HG02970 (cell line): ENCODE measurements at regions not wholly inside any gene's neighbourhood (a gene's known extent, or its start where the extent isn't known, plus 50 kb on each side); places are given as distances from the start of the nearest gene placed in this dataset.

Experiments
- ATAC-seq: cut with Tn5 transposase; IDR thresholded peaks from one replicate; pipeline ENCODE4 v1.9.1; 2021; ENCODE audit warnings: mild to moderate bottlenecking, moderate library complexity, moderate number of reproducible peaks; ENCODE audit not compliant: unreplicated experiment, low FRiP score

DNA sequence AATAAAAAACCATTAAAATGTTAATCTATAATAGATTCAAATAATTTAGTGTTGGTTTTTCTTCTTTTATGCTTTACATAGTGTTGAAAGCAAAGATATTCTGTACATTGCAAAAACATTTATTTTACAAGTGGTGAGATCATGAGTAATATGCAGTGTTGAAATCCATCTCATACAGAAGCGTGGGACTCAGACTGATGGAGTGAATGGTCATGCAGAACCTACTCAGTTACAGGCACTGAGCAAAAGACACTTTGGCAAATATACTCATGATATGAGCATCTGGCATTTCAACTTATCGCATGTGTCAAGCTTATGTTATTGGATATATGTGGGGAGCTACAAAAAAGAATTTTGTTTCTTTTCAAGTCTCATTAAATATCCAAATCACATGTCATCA, 620.2 kb upstream of the NETO1 start:
- no peak for ATAC-seq

DNA sequence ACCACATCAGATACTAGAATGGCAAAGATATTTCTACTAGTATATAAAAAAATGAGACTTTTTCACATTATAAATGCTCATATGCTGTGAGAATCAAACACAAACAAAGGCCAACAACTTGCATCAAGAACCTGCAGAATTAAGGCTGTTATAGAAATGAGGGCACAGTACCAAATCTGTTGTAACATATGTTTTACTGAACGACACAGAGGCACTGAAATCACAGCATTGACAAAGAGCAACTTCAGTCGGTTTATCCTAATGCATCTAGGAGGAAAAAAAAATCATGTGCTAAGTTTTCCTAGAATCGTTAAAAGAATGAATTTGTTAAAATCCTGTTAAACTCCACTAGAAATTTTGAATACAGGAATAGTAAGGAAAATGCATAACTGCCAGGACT, 617.4 kb upstream of the NETO1 start:
- ATAC-seq = no peak

DNA sequence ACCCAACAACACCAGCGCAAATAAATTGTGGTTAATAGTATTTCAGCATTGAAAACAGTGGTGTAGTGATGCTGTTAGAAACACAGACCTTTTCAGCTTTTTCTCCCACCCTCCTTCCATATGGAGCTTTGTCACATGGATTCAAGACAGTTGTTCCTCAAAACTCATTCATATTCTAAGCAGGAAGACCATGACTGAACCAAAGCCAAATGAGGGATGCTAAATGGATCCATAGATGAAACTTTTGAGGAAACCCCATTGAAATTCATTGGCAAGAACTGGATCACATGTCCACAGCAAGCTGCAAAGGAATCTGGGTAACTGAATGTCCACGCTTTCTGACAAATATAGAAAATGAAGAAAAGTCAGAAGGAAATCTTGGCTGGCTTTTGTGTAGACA, 615.1 kb upstream of the NETO1 start:
- no peak for ATAC-seq

DNA sequence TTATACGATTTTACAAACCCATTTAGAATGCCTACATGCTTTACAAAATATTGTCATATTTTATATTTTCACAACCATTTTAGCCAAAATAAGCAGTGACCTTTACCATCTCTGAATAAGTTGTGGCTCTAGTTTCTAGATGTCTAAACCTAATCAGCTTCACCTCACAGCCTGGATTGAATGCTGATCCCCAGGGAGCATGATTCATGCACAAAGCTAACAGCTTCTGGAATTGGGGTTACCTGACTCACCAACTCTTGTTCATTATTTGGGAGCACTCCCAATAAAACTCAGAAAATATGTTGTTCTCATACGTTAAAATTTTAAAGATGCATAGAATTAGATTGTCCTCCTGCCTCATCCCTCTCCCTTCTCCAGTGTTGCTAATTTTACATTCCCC, 611.7 kb upstream of the NETO1 start:
- ATAC-seq = no peak

DNA sequence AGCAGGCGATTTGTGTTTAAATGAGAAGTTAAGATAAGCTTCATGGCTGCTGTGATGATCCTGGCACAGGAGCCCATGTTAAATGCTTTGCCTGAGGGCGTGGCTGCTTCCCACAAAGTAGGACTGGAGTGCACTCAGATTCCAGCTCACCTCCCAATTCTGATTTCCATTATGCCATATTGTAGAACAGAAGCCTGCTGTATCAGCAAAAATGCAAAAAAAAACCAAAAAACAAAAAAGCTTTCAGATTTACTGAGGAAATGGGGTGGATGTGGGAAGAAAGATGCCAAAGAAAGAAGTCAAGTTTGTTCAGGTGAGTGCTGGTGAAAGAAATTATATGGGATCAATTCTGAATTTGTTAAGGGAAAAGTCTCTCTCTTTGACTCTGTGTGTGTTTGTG, 610.4 kb upstream of the NETO1 start:
- no peak for ATAC-seq

DNA sequence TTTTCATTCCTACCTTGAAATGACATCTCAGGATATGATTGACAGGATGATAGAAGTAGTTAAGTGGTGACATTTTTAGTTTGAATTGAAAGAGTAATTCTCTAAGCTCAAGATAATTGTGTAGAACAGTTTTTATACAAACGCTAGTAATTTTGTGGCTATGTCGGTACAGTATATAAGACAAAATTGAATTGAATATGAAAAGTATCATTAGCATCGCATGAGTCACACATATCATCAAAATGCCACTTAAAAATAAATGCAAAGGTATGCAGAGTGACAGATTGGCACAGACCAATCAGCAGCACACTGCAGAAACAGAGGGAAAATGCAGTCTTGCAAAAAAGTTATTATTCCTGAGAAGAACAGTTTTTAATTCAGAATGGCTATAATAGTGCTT, 608.2 kb upstream of the NETO1 start:
- no peak for ATAC-seq

DNA sequence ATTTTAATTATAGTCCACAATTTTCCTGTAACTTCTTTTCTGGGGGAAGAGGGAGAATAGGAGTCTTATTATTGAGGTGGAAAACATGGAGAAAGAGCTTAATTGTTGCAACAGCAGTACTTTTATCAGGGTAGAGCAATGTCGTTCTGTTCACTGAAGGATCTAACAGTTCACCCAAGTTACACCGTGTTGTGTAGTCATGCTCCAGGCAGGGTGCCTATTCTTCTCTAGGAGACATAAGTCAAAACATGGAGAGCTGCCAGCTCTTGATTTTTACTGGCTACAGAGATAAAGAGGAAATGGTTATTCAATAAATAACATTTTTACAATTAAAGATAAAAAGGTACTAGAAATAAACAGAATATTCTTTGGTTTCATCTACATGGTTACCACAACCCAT, 594.3 kb upstream of the NETO1 start:
- ATAC-seq = no peak

DNA sequence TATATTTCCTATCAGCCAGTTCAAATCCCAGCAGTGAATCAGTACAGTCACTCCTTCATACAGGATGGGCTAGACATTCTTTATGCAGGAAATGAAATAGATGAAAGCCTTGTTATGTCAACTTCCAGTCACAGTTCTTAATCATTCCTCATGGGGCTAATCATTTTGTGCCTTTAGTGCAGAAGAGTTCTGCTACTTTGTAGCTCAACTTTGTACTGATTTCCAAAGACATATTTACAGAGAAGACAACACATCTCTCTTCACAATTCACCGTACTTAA, 593.9 kb upstream of the NETO1 start:
- no peak for ATAC-seq

DNA sequence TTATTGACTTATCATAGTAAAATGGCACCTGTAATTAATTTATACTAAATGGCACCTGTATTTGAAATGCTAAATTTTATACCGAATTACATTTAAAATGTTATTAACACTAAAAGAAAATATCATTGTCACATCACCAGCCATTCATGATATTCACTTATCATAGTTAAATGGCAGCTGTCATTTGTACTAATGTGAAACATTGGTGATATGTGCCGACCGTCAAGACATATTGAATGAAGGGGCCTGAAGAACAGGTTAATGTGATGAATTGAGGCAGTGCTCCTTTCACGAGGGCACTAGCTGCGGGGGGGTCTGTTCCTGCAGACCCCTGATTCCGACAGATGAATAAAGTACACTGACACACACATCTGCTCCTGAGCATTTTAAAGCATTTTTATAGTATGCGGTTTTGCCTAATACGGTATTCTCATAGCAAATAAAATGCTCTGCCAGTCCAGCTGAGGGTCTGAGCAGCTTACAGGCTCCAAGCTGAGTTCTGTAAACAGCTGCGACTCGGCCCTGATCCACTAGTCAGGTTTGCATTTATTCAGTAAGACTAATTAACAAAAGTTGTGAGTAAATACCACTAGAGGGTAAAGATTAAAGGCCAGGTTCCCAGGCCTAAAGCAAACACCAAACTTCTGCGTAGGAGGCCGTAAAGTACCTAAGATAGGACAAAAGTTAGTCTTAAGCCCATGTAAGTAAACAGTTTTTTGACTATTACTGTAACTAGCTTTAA, 593.4 kb upstream of the NETO1 start:
- ATAC-seq = no peak

DNA sequence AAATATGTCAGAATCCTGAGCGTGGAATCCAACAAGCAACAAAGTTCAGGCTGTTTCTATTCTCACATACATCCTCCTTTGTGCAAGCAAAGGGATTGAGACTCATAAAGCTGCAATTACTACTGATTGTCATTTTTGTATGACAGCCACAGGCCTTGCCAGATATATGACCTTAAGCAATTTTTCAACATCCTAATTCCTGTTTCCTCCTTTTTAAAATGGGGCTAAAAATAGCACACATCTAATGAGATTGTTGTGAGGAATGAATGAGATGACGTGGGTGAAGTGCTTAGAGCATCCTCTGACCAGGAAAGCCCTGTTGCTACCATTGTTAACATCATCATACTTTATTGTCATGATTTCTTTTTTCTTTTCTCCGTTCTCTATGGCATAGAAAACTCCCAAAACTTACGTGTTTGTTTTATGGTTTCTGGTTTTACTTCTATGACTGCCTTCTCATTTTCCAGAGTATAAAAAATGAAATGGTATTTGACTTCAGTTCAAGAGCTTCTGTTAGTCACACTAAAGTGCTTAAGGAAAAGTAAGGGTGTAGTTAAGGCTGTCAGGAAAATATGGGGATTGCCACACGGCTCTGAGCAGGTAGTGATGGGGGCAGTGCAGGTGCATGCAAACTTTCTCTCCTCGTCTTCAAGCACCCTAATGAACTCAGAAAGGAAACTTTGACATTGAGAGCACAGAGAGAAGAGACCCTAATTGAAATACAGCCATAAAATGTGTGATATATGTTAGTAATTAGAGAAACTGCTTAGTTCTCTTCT, 590.6 kb upstream of the NETO1 start:
- ATAC-seq = no peak

DNA sequence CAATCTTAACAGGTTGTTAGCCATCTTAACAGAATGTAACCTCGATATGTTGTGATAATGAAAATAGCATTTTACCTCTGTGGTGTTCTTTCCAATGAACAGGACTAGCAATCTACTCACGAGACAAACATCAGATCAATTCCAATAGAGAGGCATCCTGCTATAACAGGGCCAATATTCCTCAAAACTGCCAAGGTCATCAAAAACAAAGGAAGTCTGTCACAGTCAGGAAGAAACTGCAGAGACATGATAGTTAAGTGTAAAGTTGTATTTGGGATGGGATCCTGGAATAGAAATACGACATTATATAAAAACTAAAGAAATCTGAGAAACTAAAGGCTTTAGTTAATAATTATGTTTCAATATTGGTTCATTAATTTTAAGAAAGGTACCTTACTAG, 588.9 kb upstream of the NETO1 start:
- no peak for ATAC-seq

DNA sequence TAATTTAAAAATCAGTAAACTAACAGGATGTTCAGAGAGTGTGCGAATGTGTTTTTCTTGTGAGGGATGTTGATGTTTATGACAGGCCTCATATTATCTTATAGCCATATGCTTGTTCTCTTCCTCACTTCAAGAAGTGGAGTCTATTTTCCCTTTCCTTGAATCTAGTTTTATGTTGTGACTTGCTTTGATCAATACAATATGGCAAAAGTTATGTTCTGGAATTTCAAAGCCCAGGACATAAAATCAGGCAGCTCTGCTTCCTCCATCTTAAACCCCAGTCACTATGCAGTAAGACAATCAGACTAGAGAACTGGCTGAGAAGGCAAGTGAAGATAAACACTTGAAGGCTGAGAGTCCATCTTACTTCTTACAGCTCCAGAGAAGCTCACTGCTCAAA, 585.1 kb upstream of the NETO1 start:
- ATAC-seq = no peak

DNA sequence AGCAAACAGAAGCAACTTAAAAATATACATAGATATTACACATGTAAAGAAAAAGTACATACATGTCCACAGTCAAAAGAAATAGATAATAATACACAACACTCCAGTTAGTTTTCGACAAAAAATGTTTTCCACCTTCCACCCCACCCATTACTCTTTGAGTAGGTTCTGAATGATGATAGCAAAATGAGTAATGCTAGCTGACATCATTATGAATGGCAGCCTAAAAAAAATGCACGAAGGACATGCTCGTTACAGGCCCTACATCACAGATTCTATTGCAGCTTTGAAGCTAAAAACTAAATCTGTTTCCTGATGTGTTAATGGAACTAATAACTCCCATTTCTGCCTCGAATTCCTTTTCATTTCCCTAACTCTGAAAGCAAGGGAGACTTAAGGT, 578.7 kb upstream of the NETO1 start:
- ATAC-seq = no peak

DNA sequence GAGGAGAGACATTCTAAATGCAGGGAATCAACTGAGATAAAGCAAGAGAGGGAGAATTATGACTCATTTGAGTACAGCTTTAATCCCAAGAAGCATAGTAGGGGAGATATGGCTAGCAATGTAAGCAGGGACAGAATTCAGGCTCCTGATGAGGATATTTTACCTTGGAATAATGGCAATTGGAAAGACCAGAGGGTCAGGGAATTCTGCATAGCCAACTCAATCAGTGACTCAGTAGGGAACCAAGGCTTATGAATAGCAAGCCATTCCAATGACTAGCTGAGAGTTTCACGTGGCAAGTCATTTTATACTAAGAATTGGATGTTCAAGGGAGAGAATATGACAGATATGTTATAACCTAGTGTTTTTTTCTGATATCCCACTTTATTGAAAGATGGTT, 563.8 kb upstream of the NETO1 start:
- ATAC-seq = no peak

DNA sequence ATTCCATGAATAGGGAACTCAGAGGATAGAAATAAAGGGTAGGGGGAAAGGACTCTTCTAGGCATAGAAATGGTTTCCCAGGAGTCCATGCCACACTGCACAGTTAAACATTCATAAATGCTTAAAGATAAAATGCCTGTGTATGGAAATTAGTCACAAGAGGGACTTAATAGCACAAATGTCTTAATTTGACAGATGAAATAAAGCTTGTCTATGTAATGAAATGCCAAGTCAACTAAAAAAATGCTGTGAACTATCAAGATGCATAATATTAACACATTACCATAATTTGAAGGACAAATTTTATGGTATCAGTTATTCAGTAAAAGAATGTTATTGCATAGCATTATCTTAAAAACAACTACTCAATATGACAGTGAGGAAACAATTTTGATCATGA, 553.2 kb upstream of the NETO1 start:
- no peak for ATAC-seq

DNA sequence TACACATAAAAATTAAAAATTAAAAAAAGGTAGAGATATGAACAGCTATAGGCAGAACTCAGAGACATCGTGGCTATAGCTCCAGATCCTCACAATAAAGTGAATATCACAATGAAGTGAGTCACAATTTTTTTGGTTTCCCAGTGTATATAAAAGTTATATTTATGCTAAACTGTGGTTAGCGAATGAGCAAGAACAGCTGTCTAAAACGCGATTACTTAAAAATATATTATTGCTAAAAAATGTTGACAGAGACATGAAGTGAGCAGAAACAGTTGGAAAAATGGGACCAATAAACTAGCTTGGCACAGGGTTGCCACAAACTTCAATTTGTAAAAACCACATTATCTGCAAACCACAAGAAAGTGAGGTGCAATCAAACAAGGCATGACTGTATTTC, 551.7 kb upstream of the NETO1 start:
- ATAC-seq = no peak

DNA sequence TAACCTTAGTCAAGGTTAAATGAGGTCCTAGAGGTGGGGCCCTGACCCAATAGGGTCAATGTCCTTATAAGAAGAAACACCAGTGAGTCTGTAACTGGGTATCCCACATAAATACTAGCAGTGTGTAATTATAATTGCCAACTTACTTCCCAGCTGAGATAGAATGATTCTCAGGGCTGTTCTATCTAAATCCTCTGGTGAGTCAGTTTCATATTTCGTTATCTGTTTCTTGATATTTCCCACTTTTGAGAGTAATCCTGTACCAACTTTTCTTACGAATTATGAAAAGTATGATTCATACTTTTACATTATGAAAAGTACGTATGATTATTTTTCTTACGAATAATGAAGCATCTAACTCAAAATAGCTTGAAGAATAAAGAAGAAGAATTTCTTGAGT, 546.8 kb upstream of the NETO1 start:
- no peak for ATAC-seq

DNA sequence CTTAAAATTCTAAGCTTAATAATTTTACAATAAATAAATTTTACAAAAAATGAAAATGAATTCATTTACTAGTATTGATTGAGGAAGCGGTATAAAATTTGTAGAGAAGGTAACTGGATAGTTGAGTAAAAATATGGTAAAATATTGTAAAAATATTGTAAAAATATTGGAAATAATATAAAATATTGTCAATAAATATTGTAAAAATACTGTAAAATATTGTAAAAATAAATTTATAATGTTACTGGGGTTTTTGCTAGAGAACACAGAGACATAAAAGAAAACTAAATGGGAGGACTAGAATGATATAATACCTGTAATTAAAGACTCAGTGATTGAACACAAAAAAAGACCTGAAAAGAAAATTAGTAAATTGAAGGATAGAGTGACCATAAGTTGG, 546.3 kb upstream of the NETO1 start:
- no peak for ATAC-seq

DNA sequence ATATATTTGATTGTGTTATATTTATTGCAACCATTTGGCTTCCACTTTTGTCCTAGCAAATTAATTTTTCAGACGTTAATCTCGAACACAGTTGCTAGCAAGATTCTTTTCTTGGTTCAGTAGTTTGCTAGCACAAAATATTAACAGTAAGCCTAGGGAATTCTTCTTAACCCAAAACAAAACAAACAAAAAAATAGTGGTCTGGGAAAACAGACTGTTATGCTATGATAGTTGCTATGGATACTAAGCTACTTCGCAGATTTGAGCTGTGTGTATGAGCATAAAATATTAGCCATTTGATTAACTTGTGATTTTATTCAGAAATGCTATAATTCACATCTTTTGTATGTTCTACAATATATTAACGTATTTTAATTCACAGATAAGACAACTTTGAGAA, 541.5 kb upstream of the NETO1 start:
- ATAC-seq = no peak

DNA sequence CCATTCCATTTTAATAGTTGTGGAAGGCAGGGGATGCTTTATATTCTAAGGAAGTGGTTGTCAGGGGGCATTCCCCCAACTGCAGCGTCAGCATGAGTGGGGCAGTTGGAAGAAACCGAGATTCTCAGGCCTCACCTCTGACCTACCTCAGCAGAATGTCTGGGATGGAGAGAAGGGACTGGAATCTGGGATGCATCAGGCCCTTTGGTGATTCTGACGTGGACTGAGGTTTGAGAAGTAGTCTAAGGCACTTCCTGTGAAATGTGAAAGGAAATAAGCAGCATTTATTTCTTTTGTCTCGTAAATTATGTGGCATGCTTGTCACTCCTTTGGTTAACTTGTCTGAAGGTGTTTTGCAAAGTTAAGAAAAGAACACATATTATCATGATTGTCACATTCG, 540.7 kb upstream of the NETO1 start:
- ATAC-seq = no peak

DNA sequence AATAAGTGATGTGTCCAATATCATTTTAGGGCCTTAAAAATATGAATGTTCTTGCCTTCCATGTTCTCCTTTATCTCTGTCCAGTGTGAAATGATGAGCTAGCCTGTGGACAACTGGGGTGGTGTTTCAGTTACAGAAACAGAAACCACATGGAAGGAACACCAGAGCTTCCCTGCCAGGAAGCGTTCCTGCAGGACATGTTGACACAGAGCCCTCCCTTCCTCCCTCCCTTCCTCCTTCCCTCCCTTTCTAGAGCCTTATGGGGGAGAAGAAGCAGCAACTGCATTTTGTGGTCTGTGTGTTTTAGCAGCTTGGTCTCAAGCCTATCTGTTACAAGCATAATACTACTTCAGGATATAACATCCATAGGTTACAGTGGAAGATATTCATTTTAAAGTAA, 539.7 kb upstream of the NETO1 start:
- ATAC-seq = no peak

DNA sequence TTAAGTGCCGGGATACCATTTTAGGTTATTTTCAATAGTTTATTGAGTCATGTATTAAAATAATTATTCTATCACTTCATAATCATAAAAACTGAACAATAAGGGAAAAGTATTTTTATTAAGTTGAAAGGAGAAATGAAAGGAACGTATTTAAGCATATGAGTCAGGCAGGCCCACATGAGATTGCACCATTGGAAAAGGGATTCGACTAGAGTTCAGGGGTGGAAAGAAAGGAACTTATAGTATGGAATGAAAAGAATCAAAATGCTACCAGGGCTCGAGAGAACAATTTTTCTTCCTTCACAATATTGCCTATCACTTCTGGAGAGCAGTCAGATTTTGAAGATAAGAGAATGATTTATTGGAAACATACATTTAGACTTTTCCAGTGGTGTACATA, 516.5 kb upstream of the NETO1 start:
- ATAC-seq = no peak

DNA sequence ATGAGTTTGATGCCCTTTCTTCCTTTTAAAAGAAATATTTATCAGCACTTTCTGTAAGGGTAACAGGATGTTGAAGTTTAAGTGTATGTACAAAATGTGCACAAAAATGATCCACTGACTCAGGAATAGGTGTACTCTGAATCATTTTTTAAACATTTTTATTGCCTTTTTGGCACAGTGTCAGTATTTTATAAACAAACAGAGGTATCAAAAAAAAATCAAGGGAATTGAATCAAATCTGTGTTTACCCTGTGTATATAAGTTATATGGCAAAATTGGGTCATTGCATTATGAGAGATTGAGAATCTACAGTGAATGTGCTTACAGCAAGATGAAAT, 513.9 kb upstream of the NETO1 start:
- no peak for ATAC-seq
